ENCODE measurements at regions not wholly inside any gene's neighbourhood (a gene's known extent, or its start where the extent isn't known, plus 50 kb on each side); places are given as distances from the start of the nearest gene placed in this dataset.

DNA sequence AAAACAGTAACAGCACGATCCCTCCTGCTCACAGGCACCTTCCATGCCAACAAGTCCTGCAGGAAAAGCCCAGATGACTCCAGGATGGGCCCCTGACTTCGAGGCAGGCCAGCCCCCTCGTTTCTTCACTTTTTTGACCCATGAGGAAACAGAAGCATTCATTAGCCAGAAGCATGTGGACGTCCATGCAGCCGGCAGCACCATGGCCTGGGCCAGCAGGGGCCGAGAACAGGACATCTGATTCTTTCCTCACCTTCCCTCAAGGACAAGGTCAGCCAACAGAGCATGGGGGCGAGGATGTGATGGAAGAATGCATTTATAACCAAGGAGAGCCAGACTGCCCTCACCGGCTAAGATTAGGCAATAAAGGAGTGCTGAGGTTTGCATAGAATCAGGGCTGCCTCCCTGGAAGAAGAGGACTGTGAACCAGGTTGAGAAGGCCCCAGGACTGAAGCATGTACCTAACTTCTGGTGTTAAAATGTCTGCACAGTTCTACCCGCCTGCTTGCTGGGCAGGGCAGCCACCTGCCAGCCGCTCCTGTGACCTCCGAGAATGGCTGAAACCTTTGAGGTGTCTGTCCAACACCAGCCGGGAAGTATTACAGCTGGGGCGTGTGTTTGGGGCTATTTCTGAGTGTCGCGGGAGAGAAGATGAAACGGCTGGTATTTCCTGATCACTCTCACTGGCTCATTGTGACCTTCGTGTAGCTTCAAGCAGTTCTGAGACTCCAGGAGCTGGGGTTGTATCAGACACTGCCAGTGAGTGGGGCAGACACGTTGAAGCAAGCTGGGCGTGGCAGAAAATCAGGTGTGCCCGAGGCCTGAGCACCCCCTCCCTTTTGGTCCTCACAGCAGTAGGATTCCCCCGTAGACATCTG is 94.0 kb upstream of the TNRC6C start:
- H3K4me3 ChIP-seq (ENCODE audit: low read depth, low read length) = no peak overlapping the region
- no peak for DNase-seq (ENCODE audit: low read depth)
- TF ChIP-seq, protein P1, sequence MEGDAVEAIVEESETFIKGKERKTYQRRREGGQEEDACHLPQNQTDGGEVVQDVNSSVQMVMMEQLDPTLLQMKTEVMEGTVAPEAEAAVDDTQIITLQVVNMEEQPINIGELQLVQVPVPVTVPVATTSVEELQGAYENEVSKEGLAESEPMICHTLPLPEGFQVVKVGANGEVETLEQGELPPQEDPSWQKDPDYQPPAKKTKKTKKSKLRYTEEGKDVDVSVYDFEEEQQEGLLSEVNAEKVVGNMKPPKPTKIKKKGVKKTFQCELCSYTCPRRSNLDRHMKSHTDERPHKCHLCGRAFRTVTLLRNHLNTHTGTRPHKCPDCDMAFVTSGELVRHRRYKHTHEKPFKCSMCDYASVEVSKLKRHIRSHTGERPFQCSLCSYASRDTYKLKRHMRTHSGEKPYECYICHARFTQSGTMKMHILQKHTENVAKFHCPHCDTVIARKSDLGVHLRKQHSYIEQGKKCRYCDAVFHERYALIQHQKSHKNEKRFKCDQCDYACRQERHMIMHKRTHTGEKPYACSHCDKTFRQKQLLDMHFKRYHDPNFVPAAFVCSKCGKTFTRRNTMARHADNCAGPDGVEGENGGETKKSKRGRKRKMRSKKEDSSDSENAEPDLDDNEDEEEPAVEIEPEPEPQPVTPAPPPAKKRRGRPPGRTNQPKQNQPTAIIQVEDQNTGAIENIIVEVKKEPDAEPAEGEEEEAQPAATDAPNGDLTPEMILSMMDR (conservative IDR thresholded peaks at IDR 0.05; ENCODE audit: low read depth, low read length) = no peak

DNA sequence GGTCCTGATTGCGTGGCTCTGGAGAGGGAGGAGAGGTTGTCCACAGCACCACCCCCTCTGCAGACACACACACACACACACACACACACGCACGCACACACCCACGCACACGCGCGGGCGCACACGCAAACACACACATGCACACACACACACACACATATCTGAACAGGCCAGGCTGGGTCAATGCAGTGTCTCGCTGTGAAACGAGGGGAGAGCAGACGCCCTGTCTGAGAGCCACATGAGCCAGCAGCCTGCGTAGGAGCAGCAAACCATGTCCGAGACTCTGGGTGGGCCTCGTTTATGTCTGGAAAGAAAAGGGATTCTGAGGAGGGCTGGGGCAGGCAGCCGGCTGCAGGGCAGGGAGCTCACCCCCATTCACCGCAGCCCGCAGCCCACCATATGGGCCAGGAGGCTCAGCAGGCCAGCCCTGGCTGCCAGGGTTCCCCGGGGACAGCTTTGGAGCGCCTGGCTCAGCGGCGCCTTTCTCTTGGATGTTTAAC is 93.3 kb upstream of the TNRC6C start:
- H3K4me3 ChIP-seq (ENCODE audit: low read depth, low read length) = no peak overlapping the region

DNA sequence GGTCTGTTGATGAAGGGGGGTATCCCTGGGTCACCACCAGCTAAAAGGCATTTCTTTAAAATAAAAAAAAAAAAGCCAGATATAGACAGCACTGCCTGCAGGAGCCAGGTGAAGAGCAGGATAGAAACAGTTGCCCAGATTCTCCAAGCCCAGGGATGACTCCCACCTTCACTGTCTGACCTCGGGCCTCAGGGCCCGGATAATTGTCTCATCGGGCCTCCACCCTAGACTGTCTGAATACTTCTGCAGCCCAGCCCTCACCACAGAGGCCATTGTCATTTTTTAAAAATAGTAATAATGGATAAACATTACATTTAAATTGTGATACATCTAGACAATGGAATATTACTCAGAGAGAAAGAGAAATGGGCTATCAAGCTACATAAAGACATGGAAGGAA is 92.8 kb upstream of the TNRC6C start:
- no peak for DNase-seq (ENCODE audit: low read depth)
- no peak overlapping the region for H3K4me3 ChIP-seq (ENCODE audit: low read depth, low read length)
- TF ChIP-seq, protein P1 (conservative IDR thresholded peaks at IDR 0.05; ENCODE audit: low read depth, low read length) = no peak

More for the DNA sequence above, 93.3 kb upstream of the TNRC6C start:
- no peak for DNase-seq (ENCODE audit: low read depth)
- TF ChIP-seq, protein P1 (conservative IDR thresholded peaks at IDR 0.05; ENCODE audit: low read depth, low read length) = no peak

DNA sequence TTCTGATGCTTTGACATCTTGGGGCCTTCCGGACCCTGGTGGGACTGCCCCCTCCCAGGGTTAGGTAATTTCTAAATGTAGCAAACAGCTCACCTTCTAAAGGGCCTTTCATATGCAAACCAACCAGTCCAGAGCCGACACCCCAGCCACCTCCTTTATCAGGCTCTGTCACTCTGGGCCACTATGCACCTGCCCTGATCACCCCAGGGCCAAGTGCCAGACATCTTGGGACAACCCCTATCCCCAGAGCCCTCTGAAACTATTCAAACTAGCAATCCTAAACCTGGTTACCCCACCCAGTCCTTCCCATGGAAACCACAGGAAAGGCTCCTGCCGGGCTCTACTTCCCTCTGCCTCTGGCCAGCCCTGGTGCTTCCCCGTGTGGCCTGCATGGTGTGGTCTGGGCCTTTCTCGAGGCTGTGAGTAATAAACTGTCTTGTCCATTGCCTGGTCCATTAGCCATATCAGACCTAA is 91.2 kb upstream of the TNRC6C start:
- TF ChIP-seq, protein P1 (conservative IDR thresholded peaks at IDR 0.05; ENCODE audit: low read depth, low read length) = no peak
- no peak overlapping the region for H3K4me3 ChIP-seq (ENCODE audit: low read depth, low read length)
- no peak for DNase-seq (ENCODE audit: low read depth)

DNA sequence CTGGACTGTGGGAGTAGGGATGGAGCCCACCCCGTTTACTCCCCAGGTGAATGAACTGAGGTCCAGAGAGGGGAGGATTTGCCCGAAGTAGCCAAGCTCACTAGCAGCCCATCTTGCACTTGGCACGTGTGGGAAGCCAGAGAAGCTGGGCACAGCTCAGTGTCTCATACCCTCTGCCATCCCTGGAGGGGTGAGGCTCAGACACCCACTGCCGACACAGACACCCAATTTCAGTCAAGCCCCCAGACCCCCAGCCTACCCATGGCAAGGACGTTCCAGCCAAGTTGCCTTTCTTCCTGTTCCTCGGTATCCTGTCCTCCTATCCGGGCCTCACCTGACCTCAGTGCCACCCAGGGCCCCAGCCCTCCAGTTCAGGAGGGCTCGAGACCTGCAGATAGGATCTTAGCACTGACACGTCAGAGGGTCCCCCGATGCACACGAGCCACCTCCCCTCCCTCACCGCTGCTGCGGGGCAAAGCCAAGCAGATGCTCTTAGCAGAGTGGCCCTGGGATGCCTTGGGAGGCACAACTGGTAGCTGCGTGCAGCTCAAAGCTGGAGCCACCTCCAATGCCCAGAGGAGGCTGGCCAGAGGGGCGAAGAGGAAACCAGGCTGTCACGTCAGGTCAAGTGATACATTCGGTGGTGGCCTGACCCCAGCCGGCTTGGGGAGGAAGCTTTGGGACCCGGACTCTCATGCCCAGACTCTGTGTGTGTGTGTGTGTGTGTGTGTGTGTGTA is 90.4 kb upstream of the TNRC6C start:
- TF ChIP-seq, protein P1 (conservative IDR thresholded peaks at IDR 0.05; ENCODE audit: low read depth, low read length) = no peak
- no peak for DNase-seq (ENCODE audit: low read depth)
- no peak overlapping the region for H3K4me3 ChIP-seq (ENCODE audit: low read depth, low read length)

DNA sequence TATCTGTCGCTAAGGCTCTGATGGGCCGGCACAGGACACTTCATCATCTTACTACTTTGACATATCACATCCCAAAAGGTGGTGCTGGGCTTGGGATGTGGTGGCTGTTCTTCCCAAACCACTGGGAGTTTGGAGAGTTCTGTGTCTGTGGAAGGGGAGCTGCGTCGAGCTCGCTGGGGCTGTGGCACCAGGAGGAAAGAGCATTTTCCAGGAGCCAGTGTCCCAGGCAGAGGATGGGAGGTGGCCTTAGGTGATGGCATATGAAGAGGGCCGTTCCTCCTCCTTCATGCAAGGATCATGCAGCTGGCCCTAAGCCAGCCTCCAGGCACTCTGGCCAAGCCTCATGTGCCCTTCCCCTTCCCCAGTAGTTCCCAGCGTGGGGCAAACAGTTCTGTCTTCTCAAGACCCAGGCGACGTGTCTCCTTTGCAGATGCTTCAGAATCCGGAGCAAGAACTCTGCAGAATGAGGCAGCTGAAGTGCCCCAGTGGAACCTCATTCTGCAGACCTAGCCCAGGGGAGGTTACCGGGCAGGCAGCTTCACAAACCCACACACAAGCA is 89.4 kb upstream of the TNRC6C start:
- TF ChIP-seq, protein P1 (conservative IDR thresholded peaks at IDR 0.05; ENCODE audit: low read depth, low read length) = no peak
- no peak overlapping the region for H3K4me3 ChIP-seq (ENCODE audit: low read depth, low read length)
- no peak for DNase-seq (ENCODE audit: low read depth)
